Gastroesophageal sphincter (tissue), 3 donors: ENCODE measurements at regions not wholly inside any gene's neighbourhood (a gene's known extent, or its start where the extent isn't known, plus 50 kb on each side); places are given as distances from the start of the nearest gene placed in this dataset.

Experiments used
- CTCF ChIP-seq, 4 experiments: fragments of 200-600 bp in 2 of 4; fragments of 450-650 bp in 2 of 4; sonication (generic) in 1 of 4; IDR thresholded peaks; one replicate each; pipeline ENCODE4 v1.5.1; 2017 to 2019; ENCODE audit warnings: antibody characterized with exemption in 4 of 4, mild to moderate bottlenecking in 2 of 4, moderate library complexity in 2 of 4
- EP300 ChIP-seq: sonication (generic); formaldehyde crosslinking; IDR thresholded peaks from one replicate; pipeline ENCODE4 v1.6.1; 2017; ENCODE audit warnings: antibody characterized with exemption, mild to moderate bottlenecking
- POLR2A ChIP-seq, 2 donors: fragments of 450-650 bp; IDR thresholded peaks; one replicate each; pipeline ENCODE4 v1.6.1; 2017; ENCODE audit warnings: antibody characterized with exemption in 2 of 2, mild to moderate bottlenecking in 2 of 2, moderate library complexity in 1 of 2

GRCh38 chr4:14583752-14584151, 418.5 kb upstream of the CPEB2 start:
- TF ChIP-seq CTCF (IDR thresholded peaks at IDR 0.05), result no peak
- TF ChIP-seq EP300, result no peak
- no peak for TF ChIP-seq POLR2A (IDR thresholded peaks at IDR 0.05)
